Activated CD4-positive, alpha-beta T cell treated with anti-CD3 and anti-CD28 coated beads, Interleukin-2, amount 50 U/mL, for 48 hours (primary cell): ENCODE measurements at regions not wholly inside any gene's neighbourhood (a gene's known extent, or its start where the extent isn't known, plus 50 kb on each side); places are given as distances from the start of the nearest gene placed in this dataset.

Source experiments
- DNase-seq, 2 experiments: peaks; one replicate each; pipeline ENCODE4 v3.0.0-alpha.2; 2020

GRCh38 chr14:32027255-32027939 lies 49.7 kb upstream of the ARHGAP5 start:
- DNase-seq = no peak
